ENCODE measurements at regions not wholly inside any gene's neighbourhood (a gene's known extent, or its start where the extent isn't known, plus 50 kb on each side); places are given as distances from the start of the nearest gene placed in this dataset.

DNA sequence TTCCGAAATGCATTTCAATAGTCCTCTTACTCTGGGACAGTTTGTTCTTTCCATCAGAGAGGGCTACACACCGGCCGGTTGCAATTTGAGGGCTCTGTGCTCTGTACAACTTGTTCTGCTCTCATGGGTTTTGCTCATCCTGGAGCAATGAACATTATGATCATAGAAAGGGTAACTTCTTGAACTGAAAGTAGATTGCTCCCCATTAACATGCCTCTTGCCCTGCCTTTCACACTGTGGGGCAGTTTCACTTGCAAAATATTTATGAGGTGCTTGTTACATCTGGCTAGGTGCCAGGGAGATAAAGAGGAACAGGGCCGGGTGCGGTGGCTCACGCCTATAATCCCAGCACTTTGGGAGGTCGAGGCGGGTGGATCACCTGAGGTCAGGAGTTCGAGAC lies 97.3 kb upstream of the MPP7 start:
- BruUV-seq (replicated peaks), result no TSS peak
- H3K23ac ChIP-seq (ENCODE audit: low read depth, low read length), result no peak overlapping the region
- peaks cover 23% of the 10 kb centered on the region for H3K27me3 ChIP-seq (ENCODE audit: control insufficient read depth, insufficient read depth, low read length)
- H4K20me1 ChIP-seq (ENCODE audit: insufficient read depth, low read length), result no peaks in the 10 kb centered on the region
- ChIA-PET CTCF (no interaction called here), POLR2A (ENCODE audit: unreplicated experiment) (no interaction called here)
- in situ Hi-C loops (cut with MboI; ENCODE audit: low sequenced_read_pairs) (no loop called here), intact Hi-C loops (cut with micrococcal nuclease) (no loop called here), dilution Hi-C loops (cut with HindIII; ENCODE audit: low sequenced_read_pairs, unreplicated experiment) (no loop called here)
- no peak overlapping the region for H3K18ac ChIP-seq (ENCODE audit: low read depth, low read length)
- H3K79me1 ChIP-seq (ENCODE audit: low read depth in 1 of 2, low read length in 2 of 2), result no peaks in the 10 kb centered on the region
- H4K91ac ChIP-seq (ENCODE audit: insufficient read depth, low read depth, low read length), result no peak overlapping the region
- H3K4ac ChIP-seq (ENCODE audit: low read depth, low read length), result no peak overlapping the region
- H3K14ac ChIP-seq (replicated peaks; ENCODE audit: low read depth, low read length), result no peak overlapping the region
- H2BK20ac ChIP-seq (ENCODE audit: low read depth, low read length), result no peak overlapping the region
- no peak overlapping the region for H3K4me3 ChIP-seq (ENCODE audit: insufficient read depth, low read depth, low read length)
- no peak overlapping the region for H4K5ac ChIP-seq (ENCODE audit: low read depth, low read length)
- H3K56ac ChIP-seq (ENCODE audit: extremely low read depth, insufficient read depth, low read length), result no peak overlapping the region
- H2BK120ac ChIP-seq (ENCODE audit: low read depth, low read length), result no peak overlapping the region
- TF ChIP-seq RFX5 (IDR thresholded peaks at IDR 0.05; ENCODE audit: low read depth, low read length) (no peak), BHLHE40 (IDR thresholded peaks at IDR 0.05; ENCODE audit: low read depth, low read length) (no peak), MAFK (IDR thresholded peaks at IDR 0.05; ENCODE audit: low read depth, low read length) (no peak), SMC3 (IDR thresholded peaks at IDR 0.05; ENCODE audit: low read depth, low read length) (no peak), RCOR1 (IDR thresholded peaks at IDR 0.05; ENCODE audit: insufficient replicate concordance, low read length) (no peak), CEBPB (IDR thresholded peaks at IDR 0.05; ENCODE audit: low read depth, low read length) (no peak), NFE2L2 (IDR thresholded peaks at IDR 0.05; ENCODE audit: low read depth, low read length) (no peak), CTCF (conservative IDR thresholded peaks at IDR 0.05; ENCODE audit: low read depth, low read length) (no peak), MAZ (IDR thresholded peaks at IDR 0.05; ENCODE audit: borderline replicate concordance, low read depth, low read length) (no peak), MXI1 (IDR thresholded peaks at IDR 0.05; ENCODE audit: borderline replicate concordance, low read depth, low read length) (no peak), RAD21 (IDR thresholded peaks at IDR 0.05; ENCODE audit: low read length) (no peak), POLR2A (IDR thresholded peaks at IDR 0.05; ENCODE audit: low read depth, low read length) (no peak)
- TF ChIP-seq, protein P1, sequence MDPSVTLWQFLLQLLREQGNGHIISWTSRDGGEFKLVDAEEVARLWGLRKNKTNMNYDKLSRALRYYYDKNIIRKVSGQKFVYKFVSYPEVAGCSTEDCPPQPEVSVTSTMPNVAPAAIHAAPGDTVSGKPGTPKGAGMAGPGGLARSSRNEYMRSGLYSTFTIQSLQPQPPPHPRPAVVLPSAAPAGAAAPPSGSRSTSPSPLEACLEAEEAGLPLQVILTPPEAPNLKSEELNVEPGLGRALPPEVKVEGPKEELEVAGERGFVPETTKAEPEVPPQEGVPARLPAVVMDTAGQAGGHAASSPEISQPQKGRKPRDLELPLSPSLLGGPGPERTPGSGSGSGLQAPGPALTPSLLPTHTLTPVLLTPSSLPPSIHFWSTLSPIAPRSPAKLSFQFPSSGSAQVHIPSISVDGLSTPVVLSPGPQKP (IDR thresholded peaks at IDR 0.05; ENCODE audit: borderline replicate concordance, low read depth, low read length), result no peak
- no peak for ATAC-seq (ENCODE audit: low read depth)
- no peak overlapping the region for H2AFZ ChIP-seq (replicated peaks; ENCODE audit: low read length, poor library complexity)
- no peak overlapping the region for H3K27ac ChIP-seq (ENCODE audit: insufficient read depth, low read length)
- no peak overlapping the region for H2AK5ac ChIP-seq (ENCODE audit: low read depth, low read length)
- no CpG with 5 or more reads among the region's 9 CpGs for WGBS, 2 experiments (ENCODE audit: extremely low coverage in 2 of 2, insufficient read length in 1 of 2)
- H3K4me1 ChIP-seq (ENCODE audit: control insufficient read depth, insufficient read depth, low read length), result no peaks in the 10 kb centered on the region
- no peak for DNase-seq
- H4K8ac ChIP-seq (ENCODE audit: low read depth in 2 of 2, low read length in 2 of 2), result no peak overlapping the region
- H3K9me1 ChIP-seq (ENCODE audit: insufficient read depth, low read length), result no peaks in the 10 kb centered on the region
- no peak overlapping the region for H3K9ac ChIP-seq (ENCODE audit: low read depth, low read length)
- no peak overlapping the region for H2BK15ac ChIP-seq (ENCODE audit: low read depth, low read length)
- H3K4me2 ChIP-seq (ENCODE audit: low read depth, low read length), result no peak overlapping the region
- no peaks in the 10 kb centered on the region; the same call in 1 of the 2 replicates for H3K9me3 ChIP-seq (ENCODE audit: control insufficient read depth, insufficient read depth, low read length)
- no peaks in the 10 kb centered on the region for H3K36me3 ChIP-seq (ENCODE audit: control insufficient read depth, insufficient read depth, low read length)
- no peak overlapping the region for H2AK9ac ChIP-seq (replicated peaks; ENCODE audit: low read depth, low read length, poor library complexity)
- no peak overlapping the region for H2BK5ac ChIP-seq (ENCODE audit: low read depth, low read length, poor library complexity, severe bottlenecking)

Measured in IMR-90 (cell line).